GM12878 (cell line): ENCODE measurements at regions not wholly inside any gene's neighbourhood (a gene's known extent, or its start where the extent isn't known, plus 50 kb on each side); places are given as distances from the start of the nearest gene placed in this dataset.

Experiments
- ATAC-seq: fragments of 200-7000 bp; cut with Tn5 transposase; 3 replicates; pipeline ENCODE4 v1.9.1; 2020; ENCODE audit warnings: mild to moderate bottlenecking, moderate library complexity
- BruUV-seq: library from RNA; stranded (reverse); fragments of 400-500 nt; replicated peaks from 2 replicates; lab custom pipeline; 2021; lab: Mats Ljungman, UMichigan
- CTCF ChIA-PET: fragments of 300-600 bp; sonication (Branson Sonifier 250); formaldehyde crosslinking; extraction: SDS; loops from one replicate; lab custom pipeline; 2021; ENCODE audit warnings: inconsistent platforms; lab: Yijun Ruan, JAX
- POLR2A ChIA-PET: fragments of 350-600 bp; formaldehyde crosslinking; extraction: SDS; loops from one replicate; lab custom pipeline; 2021; ENCODE audit warnings: inconsistent platforms; lab: Charles Lee
- RAD21 ChIA-PET: fragments of 300-600 bp; sonication (Branson Sonifier 250); formaldehyde crosslinking; loops from one replicate; lab custom pipeline; 2023; ENCODE audit warnings: antibody characterized with exemption; ENCODE audit not compliant: unreplicated experiment; lab: Charles Lee
- SMC1A ChIA-PET: fragments of 300-600 bp; sonication (Branson Sonifier 250); formaldehyde crosslinking; loops from one replicate; lab custom pipeline; 2023; ENCODE audit not compliant: unreplicated experiment, uncharacterized antibody; lab: Charles Lee
- DNase-seq: peaks from one replicate; pipeline ENCODE4 v3.0.0-alpha.2; 2011; ENCODE audit warnings: low read depth, low spot score
- FAIRE-seq: peaks from 3 replicates; lab custom pipeline; 2011; peaks lifted over from hg19 to GRCh38; lab: Jason Lieb, UNC
- H2AFZ ChIP-seq: 2 replicates; pipeline ENCODE4 v1.6.0; 2011; ENCODE audit warnings: low read depth, low read length, control low read depth; ENCODE audit not compliant: control insufficient read depth
- H3K27ac ChIP-seq: 2 replicates; pipeline ENCODE4 v1.5.1; 2011; ENCODE audit warnings: control low read depth; ENCODE audit not compliant: control insufficient read depth, insufficient read depth
- H3K27me3 ChIP-seq, 2 experiments: replicated peaks in 1 of 2; 2 replicates each; pipeline versions ENCODE4 v1.6.0 to v1.6.1; 2011; ENCODE audit warnings: low read length in 1 of 2; ENCODE audit not compliant: control insufficient read depth in 2 of 2, insufficient read depth in 2 of 2
- H3K36me3 ChIP-seq, 2 experiments: 2 replicates each; pipeline ENCODE4 v1.5.1; 2011; ENCODE audit warnings: low read length in 1 of 2; ENCODE audit not compliant: control insufficient read depth in 2 of 2, insufficient read depth in 2 of 2
- H3K4me1 ChIP-seq: 2 replicates; pipeline ENCODE4 v1.6.1; 2011; ENCODE audit warnings: mild to moderate bottlenecking, low read length, moderate library complexity, mixed read lengths; ENCODE audit not compliant: control insufficient read depth, insufficient read depth
- H3K4me2 ChIP-seq: 2 replicates; pipeline ENCODE4 v1.6.0; 2011; ENCODE audit warnings: control low read depth; ENCODE audit not compliant: control insufficient read depth, insufficient read depth
- H3K4me3 ChIP-seq: fragments of 200-600 bp; sonication (generic); 2 replicates; pipeline ENCODE4 v1.5.1; 2016
- H3K79me2 ChIP-seq: 2 replicates; pipeline ENCODE4 v1.6.0; 2011; ENCODE audit warnings: low read length; ENCODE audit not compliant: control insufficient read depth, insufficient read depth
- H3K9ac ChIP-seq: 2 replicates; pipeline ENCODE4 v1.8.0; 2011; ENCODE audit warnings: low read length, control low read depth, mixed read lengths; ENCODE audit not compliant: control insufficient read depth, insufficient read depth
- H3K9me3 ChIP-seq: replicated peaks from 3 replicates; pipeline ENCODE4 v1.5.1; 2011; ENCODE audit warnings: mild to moderate bottlenecking, low read length; ENCODE audit not compliant: control insufficient read depth, insufficient read depth
- H4K20me1 ChIP-seq: 2 replicates; pipeline ENCODE4 v1.6.0; 2011; ENCODE audit not compliant: control insufficient read depth, insufficient read depth
- BHLHE40 ChIP-seq, 2 experiments: fragments of 450-650 bp in 1 of 2; IDR thresholded peaks; 2 replicates each; pipeline ENCODE4 v1.6.1; 2011 to 2017; ENCODE audit warnings: low read depth in 2 of 2, borderline replicate concordance in 1 of 2, improper control_type of control experiment in 1 of 2, low read length in 1 of 2, mild to moderate bottlenecking in 1 of 2
- EED ChIP-seq: sonication (generic); IDR thresholded peaks from 2 replicates; pipeline ENCODE4 v1.6.1; 2016; ENCODE audit warnings: antibody characterized with exemption, low read depth
- MEF2A ChIP-seq: IDR thresholded peaks from 2 replicates; pipeline ENCODE4 v1.6.1; 2011; ENCODE audit warnings: low read depth, mild to moderate bottlenecking, low read length, moderate library complexity; ENCODE audit not compliant: insufficient read depth
- NR2F1 ChIP-seq: fragments of 450-650 bp; conservative IDR thresholded peaks from 2 replicates; pipeline ENCODE4 v1.6.1; 2017; ENCODE audit warnings: mild to moderate bottlenecking
- RAD21 ChIP-seq: IDR thresholded peaks from 2 replicates; pipeline ENCODE4 v1.6.1; 2011; ENCODE audit warnings: mild to moderate bottlenecking, low read depth, low read length, moderate library complexity; ENCODE audit not compliant: insufficient read depth
- SMARCA5 ChIP-seq: fragments of 450-650 bp; IDR thresholded peaks from 2 replicates; pipeline ENCODE4 v1.6.1; 2017; ENCODE audit warnings: mild to moderate bottlenecking
- SREBF2 ChIP-seq: IDR thresholded peaks from 2 replicates; pipeline ENCODE4 v1.6.1; 2012; ENCODE audit warnings: mild to moderate bottlenecking, low read length
- WGBS: methylation state at CpG from one replicate; pipeline ENCODE4 v1.1.6; 2016; ENCODE audit warnings: low lambda C conversion rate; ENCODE audit not compliant: insufficient replicate concordance, insufficient coverage; ENCODE audit errors: missing lambda C conversion rate; 5-methylcytosine and 5-hydroxymethylcytosine counted together
- in situ Hi-C: fragments of 300-500 bp; cut with MboI; formaldehyde crosslinking; loops from 9 replicates; pipeline ENCODE4 v1.14.3; 2018; ENCODE audit warnings: mixed read lengths
- intact Hi-C: fragments of 100-400 bp; cut with micrococcal nuclease; formaldehyde crosslinking; loops from one replicate; pipeline ENCODE4 v1.14.2; 2022; ENCODE audit not compliant: unreplicated experiment
- TF ChIP-seq, protein P1 (sequence below): IDR thresholded peaks from 2 replicates; pipeline ENCODE4 v1.6.1; 2011; ENCODE audit warnings: low read depth, mild to moderate bottlenecking, low read length, moderate library complexity, borderline replicate concordance; ENCODE audit errors: extremely low read depth
- TF ChIP-seq, protein P2 (sequence below): fragments of 450-650 bp; IDR thresholded peaks from 2 replicates; pipeline ENCODE4 v1.6.1; 2017; ENCODE audit warnings: mild to moderate bottlenecking, moderate library complexity
- TF ChIP-seq, protein P3 (sequence below), 3 experiments: IDR thresholded peaks in 2 of 3; conservative IDR thresholded peaks in 1 of 3; 2 replicates each; pipeline ENCODE4 v1.5.1; 2011; ENCODE audit warnings: low read depth in 3 of 3, low read length in 3 of 3, mild to moderate bottlenecking in 3 of 3, control low read depth in 2 of 3, moderate library complexity in 2 of 3, inconsistent platforms in 1 of 3, mixed read lengths in 1 of 3; ENCODE audit not compliant: control insufficient read depth in 2 of 3, insufficient read depth in 1 of 3; ENCODE audit errors: extremely low read depth in 1 of 3
- TF ChIP-seq, protein P4 (sequence below): fragments of 450-650 bp; formaldehyde crosslinking; IDR thresholded peaks from 2 replicates; pipeline ENCODE4 v1.4.0; 2020; ENCODE audit warnings: mild to moderate bottlenecking, moderate library complexity
- TF ChIP-seq, protein P5 (sequence below): IDR thresholded peaks from 2 replicates; pipeline ENCODE4 v1.6.1; 2012; ENCODE audit warnings: low read depth, low read length, improper control_type of control experiment

DNA sequence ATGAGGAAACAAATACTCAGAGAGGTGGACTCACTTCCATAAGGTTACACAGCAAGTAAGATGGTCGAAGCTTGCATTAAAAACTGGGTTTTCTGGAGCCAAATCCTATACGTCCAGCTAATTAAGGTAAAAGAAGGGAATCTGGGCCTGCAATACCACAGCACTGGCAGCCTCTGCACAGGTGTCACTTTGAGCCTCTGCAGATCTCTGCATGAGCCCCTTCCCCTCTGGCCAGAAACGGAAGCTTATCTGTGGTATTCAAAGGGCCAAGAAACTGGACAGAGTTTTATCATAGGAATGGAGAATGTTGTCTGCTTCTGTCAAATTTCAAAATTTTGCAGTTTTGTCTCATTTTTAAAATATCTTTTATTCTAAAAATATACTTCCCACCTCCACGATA, 76.1 kb downstream of the OSR1 start:
- SMC1A ChIA-PET = no interaction called here
- H3K36me3 ChIP-seq = no peaks in the 10 kb centered on the region
- in situ Hi-C loops (no loop called here), intact Hi-C loops (no loop called here)
- 24% methylated on average over 4 of the region's 4 CpGs for WGBS
- H4K20me1 ChIP-seq = no peaks in the 10 kb centered on the region
- H2AFZ ChIP-seq = no peak overlapping the region
- POLR2A ChIA-PET = no interaction called here
- no peaks in the 10 kb centered on the region for H3K27me3 ChIP-seq
- FAIRE-seq (no peak), ATAC-seq (no peak), DNase-seq (no peak)
- BruUV-seq = no TSS peak
- H3K9me3 ChIP-seq = no peaks in the 10 kb centered on the region
- H3K9ac ChIP-seq = no peak overlapping the region
- H3K4me2 ChIP-seq = no peak overlapping the region
- H3K27ac ChIP-seq = no peak overlapping the region
- TF ChIP-seq, protein P1, sequence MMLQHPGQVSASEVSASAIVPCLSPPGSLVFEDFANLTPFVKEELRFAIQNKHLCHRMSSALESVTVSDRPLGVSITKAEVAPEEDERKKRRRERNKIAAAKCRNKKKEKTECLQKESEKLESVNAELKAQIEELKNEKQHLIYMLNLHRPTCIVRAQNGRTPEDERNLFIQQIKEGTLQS = no peak
- TF ChIP-seq, protein P2, sequence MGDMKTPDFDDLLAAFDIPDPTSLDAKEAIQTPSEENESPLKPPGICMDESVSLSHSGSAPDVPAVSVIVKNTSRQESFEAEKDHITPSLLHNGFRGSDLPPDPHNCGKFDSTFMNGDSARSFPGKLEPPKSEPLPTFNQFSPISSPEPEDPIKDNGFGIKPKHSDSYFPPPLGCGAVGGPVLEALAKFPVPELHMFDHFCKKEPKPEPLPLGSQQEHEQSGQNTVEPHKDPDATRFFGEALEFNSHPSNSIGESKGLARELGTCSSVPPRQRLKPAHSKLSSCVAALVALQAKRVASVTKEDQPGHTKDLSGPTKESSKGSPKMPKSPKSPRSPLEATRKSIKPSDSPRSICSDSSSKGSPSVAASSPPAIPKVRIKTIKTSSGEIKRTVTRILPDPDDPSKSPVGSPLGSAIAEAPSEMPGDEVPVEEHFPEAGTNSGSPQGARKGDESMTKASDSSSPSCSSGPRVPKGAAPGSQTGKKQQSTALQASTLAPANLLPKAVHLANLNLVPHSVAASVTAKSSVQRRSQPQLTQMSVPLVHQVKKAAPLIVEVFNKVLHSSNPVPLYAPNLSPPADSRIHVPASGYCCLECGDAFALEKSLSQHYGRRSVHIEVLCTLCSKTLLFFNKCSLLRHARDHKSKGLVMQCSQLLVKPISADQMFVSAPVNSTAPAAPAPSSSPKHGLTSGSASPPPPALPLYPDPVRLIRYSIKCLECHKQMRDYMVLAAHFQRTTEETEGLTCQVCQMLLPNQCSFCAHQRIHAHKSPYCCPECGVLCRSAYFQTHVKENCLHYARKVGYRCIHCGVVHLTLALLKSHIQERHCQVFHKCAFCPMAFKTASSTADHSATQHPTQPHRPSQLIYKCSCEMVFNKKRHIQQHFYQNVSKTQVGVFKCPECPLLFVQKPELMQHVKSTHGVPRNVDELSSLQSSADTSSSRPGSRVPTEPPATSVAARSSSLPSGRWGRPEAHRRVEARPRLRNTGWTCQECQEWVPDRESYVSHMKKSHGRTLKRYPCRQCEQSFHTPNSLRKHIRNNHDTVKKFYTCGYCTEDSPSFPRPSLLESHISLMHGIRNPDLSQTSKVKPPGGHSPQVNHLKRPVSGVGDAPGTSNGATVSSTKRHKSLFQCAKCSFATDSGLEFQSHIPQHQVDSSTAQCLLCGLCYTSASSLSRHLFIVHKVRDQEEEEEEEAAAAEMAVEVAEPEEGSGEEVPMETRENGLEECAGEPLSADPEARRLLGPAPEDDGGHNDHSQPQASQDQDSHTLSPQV = no peak
- TF ChIP-seq SMARCA5 = no peak
- no peak for TF ChIP-seq SREBF2
- TF ChIP-seq, protein P3, sequence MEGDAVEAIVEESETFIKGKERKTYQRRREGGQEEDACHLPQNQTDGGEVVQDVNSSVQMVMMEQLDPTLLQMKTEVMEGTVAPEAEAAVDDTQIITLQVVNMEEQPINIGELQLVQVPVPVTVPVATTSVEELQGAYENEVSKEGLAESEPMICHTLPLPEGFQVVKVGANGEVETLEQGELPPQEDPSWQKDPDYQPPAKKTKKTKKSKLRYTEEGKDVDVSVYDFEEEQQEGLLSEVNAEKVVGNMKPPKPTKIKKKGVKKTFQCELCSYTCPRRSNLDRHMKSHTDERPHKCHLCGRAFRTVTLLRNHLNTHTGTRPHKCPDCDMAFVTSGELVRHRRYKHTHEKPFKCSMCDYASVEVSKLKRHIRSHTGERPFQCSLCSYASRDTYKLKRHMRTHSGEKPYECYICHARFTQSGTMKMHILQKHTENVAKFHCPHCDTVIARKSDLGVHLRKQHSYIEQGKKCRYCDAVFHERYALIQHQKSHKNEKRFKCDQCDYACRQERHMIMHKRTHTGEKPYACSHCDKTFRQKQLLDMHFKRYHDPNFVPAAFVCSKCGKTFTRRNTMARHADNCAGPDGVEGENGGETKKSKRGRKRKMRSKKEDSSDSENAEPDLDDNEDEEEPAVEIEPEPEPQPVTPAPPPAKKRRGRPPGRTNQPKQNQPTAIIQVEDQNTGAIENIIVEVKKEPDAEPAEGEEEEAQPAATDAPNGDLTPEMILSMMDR (IDR thresholded peaks at IDR 0.05 in 2 of 3, conservative IDR thresholded peaks at IDR 0.05 in 1 of 3; ENCODE audit: control insufficient read depth in 2 of 3, extremely low read depth in 1 of 3, insufficient read depth in 1 of 3, low read depth in 3 of 3, low read length in 3 of 3) = no peak
- no peak for TF ChIP-seq BHLHE40 (IDR thresholded peaks at IDR 0.05; ENCODE audit: borderline replicate concordance in 1 of 2, low read depth in 2 of 2, low read length in 1 of 2)
- TF ChIP-seq, protein P4, sequence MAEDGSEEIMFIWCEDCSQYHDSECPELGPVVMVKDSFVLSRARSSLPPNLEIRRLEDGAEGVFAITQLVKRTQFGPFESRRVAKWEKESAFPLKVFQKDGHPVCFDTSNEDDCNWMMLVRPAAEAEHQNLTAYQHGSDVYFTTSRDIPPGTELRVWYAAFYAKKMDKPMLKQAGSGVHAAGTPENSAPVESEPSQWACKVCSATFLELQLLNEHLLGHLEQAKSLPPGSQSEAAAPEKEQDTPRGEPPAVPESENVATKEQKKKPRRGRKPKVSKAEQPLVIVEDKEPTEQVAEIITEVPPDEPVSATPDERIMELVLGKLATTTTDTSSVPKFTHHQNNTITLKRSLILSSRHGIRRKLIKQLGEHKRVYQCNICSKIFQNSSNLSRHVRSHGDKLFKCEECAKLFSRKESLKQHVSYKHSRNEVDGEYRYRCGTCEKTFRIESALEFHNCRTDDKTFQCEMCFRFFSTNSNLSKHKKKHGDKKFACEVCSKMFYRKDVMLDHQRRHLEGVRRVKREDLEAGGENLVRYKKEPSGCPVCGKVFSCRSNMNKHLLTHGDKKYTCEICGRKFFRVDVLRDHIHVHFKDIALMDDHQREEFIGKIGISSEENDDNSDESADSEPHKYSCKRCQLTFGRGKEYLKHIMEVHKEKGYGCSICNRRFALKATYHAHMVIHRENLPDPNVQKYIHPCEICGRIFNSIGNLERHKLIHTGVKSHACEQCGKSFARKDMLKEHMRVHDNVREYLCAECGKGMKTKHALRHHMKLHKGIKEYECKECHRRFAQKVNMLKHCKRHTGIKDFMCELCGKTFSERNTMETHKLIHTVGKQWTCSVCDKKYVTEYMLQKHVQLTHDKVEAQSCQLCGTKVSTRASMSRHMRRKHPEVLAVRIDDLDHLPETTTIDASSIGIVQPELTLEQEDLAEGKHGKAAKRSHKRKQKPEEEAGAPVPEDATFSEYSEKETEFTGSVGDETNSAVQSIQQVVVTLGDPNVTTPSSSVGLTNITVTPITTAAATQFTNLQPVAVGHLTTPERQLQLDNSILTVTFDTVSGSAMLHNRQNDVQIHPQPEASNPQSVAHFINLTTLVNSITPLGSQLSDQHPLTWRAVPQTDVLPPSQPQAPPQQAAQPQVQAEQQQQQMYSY (CRISPR knock-in tag) = no peak
- TF ChIP-seq, protein P5, sequence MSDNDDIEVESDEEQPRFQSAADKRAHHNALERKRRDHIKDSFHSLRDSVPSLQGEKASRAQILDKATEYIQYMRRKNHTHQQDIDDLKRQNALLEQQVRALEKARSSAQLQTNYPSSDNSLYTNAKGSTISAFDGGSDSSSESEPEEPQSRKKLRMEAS = no peak
- no peak for TF ChIP-seq MEF2A
- no peak for TF ChIP-seq RAD21
- TF ChIP-seq EED = no peak
- TF ChIP-seq NR2F1 = no peak
- RAD21 ChIA-PET = no interaction called here
- CTCF ChIA-PET = no interaction called here
- H3K4me3 ChIP-seq = no peak overlapping the region
- H3K79me2 ChIP-seq = no peaks in the 10 kb centered on the region
- H3K4me1 ChIP-seq = no peaks in the 10 kb centered on the region
